COR-L47 (cell line): ENCODE measurements at regions not wholly inside any gene's neighbourhood (a gene's known extent, or its start where the extent isn't known, plus 50 kb on each side); places are given as distances from the start of the nearest gene placed in this dataset.

ENCODE experiments used
- DNase-seq: peaks from one replicate; lab custom pipeline; 2025; lab: John Stamatoyannopoulos, UW

DNA sequence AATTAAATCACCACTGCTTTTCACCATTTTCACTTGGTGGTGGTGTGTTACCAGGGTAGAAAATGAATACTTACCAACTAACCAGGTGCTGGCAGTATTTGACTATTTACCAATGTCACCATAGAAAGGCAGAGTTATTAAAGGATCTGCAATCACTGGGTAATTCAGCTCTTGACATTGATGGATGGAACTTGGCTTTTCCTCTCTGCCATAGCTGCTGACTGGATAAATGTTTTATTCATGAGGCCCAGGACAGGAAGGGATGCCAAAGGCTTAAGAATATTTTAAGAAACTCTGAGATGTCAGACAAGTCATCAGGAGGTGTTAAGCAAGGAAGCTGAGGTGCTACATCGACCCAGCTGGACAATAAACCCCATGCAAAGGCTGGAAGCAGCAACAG lies 495.5 kb upstream of the CFAP20DC start:
- peak; percentile 22 for DNase-seq

DNA sequence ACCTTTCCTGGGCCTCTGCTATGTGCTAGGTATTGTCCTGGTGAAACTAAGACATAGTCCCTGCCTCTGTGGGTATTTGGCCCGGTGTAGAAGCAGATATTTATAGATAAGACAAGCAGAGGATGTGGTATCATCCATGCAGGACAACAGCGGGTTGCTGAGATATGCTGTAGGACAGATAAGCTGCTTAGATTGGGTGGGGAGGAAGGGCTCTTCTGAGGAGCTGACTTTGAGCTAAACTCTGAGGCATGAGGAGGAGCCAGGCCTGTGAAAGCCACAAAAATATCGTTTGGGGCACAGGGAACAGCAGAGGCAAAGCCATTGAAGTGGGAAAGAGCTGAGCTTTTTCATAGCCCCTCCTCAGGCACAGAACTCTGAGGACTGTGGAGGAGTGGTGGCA lies 492.5 kb upstream of the CFAP20DC start:
- DNase-seq, result no peak

DNA sequence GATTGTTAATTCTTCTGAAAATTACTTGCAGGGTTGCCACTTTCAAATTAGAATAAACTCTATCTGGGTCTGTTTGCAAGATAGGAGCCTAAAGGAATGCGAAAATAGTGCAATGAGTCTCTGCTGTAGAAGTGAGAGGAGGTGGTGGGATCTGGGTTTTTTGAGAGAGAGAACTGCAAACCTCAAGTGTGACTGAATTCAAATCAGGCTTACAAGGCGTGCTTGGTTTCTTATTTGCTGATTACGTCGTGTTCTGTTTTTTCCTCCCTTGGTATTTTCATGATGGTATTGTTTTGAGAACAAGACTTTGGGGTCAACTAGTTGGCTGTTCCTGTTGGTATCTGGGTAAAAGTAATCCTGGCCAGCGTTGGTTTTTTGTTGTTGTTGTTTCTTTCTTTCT lies 490.9 kb upstream of the CFAP20DC start:
- DNase-seq, result no peak

DNA sequence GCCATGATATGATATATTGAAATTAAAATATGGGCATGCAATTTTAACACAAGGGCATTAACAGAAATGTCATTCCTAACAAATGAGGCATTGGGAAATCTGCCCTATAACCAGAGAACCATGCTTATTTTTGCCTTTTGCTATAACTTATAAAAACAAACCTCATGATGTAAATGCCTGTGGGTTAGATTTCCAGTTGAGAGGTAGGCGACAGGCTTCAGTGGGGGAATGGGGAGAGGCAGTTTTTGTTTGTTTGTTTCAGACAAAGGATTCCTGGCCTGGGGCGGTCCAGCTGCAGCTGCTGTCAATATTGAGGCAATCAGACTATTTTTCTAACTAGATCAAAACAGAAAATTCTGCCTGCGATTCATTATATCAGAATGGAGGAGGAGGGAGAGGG lies 490.4 kb upstream of the CFAP20DC start:
- DNase-seq, result no peak

DNA sequence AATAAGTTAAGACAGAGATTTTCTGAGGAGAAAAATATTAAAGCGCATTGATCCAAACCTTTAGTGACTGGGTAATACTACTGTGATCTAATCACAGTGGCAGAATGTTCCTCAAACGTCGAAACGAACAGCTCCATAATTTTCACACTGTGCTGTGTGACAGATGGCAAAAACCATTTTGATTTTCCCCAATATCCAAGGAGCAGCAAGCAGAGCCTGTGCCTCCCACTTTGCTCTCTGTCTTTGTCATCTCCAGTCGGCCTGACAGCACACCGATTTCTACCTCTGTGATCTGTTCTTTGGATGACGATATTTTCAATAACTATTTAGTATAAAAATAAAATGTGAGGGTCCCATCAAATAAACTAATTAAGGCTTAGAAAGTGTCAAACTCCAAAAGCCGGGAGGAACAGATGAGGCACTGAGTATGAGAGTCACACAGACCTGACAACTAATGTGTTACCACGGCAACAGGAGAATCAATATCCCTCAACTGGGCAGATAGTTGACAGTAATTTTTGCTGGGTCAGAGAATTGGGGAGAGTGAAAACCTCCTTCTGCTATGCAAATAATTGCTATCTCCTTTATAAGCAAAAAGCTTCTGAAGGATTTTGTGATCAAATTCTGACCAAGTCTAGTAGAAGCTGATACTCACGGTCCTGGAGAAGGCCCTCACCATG lies 489.1 kb upstream of the CFAP20DC start:
- no peak for DNase-seq

DNA sequence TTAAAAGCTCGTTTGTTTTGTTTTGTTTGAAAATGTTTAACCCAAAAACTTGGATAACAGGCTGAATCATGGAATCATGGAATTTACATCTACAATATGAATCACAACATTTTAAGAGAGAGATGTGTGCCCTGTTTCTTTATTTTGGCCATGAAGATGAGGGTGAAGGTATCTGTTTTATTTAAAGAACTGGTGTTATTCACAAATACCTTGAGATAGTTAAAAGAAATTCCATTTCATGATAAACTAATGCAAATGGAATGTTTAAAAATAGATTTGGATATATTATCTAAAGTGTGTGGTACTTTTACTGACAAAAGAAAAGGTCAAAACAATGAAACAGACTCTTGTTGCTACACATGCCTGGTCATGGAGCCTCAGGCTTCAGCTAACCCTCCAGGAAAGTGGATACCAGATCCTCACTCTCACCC lies 486.0 kb upstream of the CFAP20DC start:
- no peak for DNase-seq

DNA sequence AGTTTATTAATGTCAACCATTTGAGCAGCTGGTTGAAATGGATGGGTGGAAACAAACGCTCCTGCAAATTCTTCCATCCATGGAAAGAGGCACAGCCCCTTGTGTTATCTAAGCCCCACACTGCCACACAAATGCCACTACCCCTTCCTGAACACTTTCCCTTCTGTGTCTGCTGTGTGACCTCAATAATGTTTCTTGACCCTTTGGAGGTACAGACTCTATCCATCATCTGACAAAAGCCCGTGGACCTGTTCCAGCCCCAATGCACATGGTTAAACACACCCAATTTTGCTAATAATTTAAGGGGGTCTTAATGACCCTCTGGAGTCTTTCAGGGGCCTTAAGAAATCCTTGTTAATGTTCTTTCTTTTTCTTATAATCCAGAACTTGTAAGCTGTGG lies 482.2 kb upstream of the CFAP20DC start:
- no peak for DNase-seq

DNA sequence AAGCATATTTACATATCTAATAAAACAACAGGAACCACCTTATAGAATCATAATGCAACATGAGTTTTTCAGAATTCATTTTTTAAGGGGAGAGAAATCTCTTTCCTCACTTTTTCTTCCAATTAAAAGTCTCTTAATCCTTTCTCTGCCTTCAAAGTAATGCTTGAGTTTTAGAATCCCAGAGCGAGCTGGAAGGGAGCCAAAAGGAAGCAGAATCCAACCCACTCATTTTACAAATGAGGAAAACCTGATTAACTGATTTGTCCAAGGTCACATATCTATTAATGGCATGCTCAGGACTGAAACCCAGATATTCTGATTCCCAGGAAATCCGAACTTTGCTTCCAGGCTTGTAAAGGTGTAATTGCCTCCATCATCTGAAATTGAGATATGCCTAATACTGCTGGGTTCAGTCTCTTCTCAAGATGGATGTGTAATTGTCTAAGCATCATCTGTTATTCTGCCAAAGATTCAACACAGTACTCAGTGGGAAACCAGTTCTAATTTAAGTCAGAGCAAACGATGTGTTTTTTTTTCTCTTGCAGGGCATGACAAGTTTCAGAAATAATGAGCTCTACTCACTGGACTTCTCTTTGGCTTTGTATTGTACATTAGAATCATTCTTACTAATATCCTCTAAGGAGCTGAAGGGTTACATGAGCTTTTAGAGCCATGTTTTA lies 481.4 kb upstream of the CFAP20DC start:
- no peak for DNase-seq

DNA sequence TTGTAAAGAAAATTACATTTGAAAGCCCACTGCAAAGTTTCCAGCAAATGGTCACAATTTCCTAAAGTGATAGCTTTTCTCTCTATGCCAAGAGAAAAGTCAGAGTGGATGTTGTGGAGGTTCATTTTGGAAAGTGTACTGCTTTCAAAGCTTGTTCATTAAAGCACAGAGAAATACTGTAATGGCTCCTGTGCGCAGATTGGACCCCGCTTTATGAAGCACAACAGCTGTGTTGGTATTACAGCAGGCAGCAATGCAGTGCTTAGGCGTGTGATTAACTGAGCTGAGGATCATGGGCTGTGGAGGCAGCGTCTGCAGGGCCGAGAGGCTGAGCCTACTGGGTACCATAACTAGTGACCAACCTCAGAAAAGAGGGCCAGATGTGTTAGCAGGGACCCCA lies 478.4 kb upstream of the CFAP20DC start:
- DNase-seq, result no peak

DNA sequence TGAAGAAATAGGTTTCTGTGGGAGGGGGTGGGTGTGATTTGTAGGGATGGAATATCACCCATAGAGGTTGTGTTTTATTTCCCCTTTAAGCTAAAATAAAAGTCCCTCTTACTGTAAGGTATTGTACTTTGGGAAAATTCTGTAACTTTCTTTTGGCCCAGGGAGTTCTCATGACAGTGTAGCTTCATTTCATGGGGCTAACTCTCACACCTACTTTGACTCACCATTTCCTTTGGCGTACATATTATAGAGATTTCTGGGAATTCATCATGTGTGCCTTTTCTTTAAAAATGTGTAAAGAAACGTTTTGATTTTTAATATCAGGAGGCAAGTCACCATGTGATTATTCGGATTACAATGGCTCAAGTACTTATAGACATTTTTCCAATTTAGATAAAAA lies 477.7 kb upstream of the CFAP20DC start:
- no peak for DNase-seq

DNA sequence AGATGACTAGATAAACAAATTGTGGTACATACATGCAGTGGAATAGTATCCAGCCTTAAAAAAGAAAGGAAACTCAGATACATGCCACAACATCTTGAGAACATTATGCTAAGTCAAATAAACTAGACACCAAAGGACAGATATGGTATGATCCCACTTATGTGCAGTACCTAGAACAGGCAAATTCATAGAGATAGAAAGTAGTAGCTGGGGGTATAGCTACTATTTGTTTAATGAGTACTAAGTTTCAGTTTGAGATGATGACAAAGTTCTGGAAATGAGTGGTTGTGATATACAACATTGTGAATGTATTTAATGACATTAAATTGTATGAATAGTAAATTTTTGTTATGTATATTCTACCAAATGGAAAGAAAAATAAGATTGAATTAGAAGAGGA lies 477.2 kb upstream of the CFAP20DC start:
- DNase-seq, result no peak

DNA sequence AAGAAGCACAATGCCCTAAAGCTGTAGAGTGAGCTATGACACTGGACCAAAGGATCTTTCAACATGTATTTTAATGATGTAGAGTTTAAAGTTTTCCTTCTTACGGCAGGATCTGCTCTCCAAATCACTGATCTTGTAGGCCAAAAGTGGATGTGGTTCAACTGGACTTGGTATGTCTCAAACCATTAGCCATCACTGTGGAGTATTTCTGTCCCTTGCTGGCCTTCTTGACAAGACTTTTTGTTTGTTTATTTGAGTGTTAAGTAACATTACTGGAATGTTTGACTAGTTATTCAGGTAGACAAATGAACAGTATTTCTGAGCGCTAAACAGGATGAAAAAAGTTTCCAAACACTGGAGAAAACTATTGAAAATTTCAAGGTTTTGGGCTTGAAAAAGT lies 472.7 kb upstream of the CFAP20DC start:
- DNase-seq, result no peak

DNA sequence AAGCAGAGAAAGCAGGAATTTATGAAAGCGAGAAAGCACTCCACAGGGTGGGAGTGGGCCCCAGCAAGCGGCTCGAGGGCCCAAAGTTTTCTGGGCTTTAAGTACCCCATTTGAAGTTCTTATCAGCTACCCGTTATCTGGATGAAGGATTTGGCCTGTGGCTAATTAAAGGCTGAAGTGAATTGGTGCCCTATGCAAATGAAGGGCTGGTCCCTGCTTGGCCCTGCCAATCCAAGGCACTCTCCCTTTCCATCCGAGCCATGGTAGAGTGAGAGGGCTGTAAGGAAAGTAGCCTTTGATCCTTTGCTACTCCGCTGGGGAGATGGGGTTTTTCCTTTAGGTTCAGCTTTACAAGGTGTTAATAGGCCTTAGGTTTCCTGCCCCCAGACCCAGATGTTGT lies 469.3 kb upstream of the CFAP20DC start:
- no peak for DNase-seq

DNA sequence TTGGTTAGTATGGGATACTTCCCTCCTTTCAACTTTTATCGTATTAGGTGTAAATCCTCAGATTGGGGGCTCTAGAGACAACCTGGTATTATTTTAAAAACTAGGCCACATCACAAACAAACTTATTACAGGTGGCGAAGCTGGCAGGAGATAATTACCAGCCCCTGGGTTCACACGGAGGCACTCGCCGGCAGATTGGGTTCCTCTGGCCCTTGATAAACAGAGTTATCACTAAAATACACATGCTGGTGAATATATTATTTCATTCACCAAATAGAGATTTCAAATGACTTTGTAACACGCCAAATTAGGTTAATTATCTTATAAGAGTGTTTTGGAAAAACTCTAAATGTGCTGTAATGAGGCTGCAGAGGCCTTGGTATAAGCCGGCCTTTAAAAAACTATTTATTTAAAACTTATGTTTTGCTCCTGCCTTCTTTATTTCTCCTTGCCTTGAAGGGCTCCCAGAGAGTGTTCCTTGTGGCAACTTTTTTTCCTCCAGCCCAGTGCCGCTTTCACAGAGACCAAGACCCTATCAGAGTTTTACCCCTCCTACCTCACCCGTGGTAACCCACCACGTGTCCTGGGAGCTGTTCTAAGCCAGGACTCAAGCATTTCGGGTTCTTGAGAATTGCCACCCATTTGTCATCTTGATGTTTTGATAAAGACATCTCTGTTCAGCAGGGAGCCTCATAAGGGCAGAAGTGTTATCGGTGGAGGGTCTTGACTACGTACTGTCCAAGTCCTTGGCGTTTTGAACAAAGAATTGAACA lies 468.6 kb upstream of the CFAP20DC start:
- DNase-seq, result no peak

DNA sequence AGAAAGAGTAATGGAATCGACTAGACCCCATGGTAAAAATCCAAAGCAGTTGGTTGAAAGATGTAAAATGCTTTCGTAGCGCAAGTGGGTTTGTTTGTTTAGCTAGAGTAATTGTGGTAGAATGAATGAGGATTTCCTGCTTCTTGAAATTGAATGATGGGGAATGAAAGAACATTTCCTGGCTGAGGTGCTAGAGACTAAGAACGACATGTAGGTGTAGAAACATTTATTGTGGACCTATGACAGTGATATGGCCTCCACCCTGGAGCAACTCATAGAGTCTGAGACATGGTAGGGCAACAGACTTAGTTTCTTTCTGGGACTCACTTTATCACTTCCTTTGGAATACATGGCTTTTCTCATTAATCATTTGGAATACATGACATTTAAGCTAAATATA lies 467.6 kb upstream of the CFAP20DC start:
- no peak for DNase-seq

DNA sequence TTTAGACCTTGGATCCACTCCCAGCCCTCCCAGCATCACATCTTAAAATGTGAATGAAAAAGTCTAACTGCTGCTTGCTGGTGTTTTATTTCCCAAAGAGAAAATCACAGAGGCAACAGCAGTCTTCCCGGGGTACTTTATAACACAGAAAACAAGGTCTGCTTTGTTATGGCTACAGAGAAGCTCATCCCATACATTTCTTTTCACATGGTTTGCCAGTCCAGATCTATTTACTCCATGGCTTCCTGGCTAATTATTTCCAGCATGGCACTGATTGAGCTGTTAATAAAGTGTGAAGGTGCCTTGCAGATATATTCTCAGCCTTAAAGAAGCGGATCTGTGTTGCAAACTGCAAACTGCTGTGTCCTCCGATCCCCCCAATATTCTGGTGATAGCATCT lies 466.1 kb upstream of the CFAP20DC start:
- no peak for DNase-seq

DNA sequence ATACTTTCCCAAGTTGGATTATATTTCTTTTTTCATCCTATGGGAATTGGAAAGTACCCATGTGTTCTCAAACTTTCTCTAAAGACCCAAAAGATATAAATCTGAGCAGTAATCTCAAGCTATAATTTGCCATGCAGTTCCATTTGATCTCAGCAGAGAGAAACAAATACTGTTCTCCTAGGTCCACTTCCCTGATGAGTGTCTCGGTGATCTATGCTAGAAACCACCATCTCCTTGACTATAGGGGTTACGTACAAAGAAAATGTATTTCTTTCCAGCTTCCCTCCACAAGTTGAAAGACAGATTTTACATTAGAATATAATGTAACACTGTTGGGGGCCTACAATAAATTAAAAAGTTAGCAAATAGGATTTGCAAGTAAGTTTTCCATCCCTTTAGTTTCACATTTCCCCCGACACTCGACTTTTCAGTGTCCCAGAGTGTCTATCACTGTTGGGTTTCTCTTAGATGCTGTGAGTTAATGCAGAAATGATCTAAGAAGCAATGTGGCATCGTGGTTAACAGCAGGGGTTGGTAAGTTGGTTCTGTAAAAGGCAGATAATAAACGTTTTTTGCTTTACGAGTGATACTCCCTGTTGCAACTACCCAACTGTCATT lies 465.1 kb upstream of the CFAP20DC start:
- DNase-seq, result no peak

DNA sequence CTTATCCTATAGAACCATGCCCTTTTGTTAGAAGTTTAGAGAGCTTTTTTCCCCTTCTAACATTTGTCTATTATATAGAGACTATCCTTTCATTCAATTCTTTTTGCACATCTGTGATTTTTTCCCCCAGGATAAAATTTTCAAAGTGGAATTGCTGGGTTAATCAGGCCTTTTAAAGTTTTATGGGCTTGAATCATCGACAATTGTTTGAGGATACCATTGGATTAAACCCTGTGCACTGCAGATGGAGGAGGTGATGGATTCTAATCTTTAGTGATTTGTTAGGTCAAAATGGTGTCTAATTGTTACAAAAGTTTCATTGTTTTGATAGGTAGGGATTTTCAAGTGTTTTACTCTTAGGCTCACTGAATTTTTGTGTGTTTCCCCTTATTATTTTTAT lies 463.7 kb upstream of the CFAP20DC start:
- DNase-seq, result no peak

DNA sequence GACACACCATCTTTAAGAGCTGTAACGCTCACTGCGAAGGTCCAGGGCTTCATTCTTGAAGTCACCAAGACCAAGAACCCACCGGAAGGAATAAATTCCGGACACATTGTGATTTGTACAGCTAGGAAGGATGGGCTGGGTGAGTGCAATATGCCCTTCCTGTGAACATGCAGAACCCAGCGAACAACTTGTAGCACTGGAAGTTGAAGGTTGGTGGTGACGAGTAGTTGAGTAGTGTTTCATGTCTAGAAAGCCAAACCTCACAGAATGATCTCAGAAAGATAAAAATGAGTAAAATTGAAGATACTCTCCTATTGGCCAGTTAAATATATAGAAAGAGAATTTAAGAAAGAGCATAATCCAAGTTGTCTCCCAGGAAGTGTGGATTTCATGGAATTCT lies 462.2 kb upstream of the CFAP20DC start:
- no peak for DNase-seq

DNA sequence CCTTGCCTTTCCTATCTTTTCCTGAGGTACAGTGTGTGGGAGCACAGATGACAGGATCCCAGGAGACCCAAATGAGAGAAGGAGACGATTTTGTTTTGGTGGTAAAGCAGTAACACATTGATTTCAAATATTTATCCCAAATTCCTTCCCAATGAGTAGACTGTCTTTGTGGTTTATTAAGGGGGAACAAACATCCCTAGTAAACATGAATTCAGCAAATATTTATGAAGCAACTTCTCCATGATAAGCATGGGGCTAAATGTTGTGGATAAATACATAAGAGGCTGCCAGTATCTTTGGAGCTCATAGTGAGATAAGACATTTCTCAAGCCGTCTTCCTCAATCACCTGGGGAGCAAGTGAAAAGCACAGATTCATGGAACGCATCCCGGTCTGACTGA lies 460.8 kb upstream of the CFAP20DC start:
- DNase-seq, result no peak

DNA sequence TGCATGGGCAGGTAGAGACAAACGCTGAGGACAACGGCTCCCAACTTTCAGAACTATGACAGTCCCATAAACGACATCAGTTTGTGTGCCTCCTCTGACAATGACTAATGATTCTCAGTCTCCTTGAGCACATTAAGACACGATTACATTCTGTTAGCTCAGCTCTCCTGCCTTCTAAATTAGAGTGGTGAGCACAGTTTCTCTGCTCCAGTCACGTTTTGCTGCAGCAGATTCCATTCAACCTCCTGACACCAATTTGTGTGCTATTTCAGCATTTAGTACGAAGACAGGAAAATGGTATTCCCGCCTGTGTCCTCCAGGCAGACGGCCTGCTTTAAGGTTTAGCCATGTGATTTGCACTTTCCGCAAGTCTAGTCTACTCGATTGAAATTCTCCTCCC lies 458.4 kb upstream of the CFAP20DC start:
- no peak for DNase-seq

DNA sequence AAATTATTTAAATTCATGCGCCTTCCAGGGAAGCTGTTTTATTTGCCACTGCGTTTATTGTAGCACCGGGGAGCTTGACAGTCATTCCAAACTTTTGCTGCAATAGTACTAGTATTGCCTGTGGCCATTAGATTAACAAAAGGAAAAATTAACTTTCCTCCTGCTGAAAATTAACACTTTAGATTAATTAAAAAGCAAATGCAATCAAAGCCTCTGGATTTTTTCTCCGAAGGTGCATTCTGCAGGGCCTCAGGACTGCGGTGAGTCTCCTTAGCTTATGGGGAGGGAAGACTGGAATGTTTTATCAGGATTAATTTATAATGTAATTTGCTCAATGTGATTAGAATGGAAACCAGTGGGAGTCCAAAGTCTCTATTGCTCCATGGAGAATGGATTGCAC lies 456.4 kb upstream of the CFAP20DC start:
- DNase-seq, result no peak

DNA sequence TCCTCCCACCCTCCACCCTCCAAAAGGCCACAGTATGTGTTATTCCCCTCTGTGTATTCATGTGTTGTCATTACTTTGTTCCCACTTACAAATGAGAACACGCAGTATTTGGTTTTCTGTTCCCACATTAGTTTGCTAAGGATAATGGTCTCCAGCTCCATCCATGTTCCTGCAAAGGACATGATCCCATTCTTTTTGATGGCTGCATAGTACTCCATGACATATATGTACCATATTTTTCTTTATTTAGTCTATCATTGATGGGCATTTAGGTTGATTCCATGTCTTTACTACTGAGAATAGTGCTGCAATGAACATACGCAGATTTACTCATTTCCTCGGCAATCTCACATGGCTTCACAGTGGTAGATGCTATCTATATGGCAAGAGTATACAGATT lies 453.6 kb upstream of the CFAP20DC start:
- no peak for DNase-seq
